ELF-1 (cell line): ENCODE measurements at regions not wholly inside any gene's neighbourhood (a gene's known extent, or its start where the extent isn't known, plus 50 kb on each side); places are given as distances from the start of the nearest gene placed in this dataset.
"Not testable (repeated sequence)": the region's sequence is repeated elsewhere in the genome, so short reads cannot be mapped to it uniquely, and the experiment has no call there.

Source experiments
- DNase-seq: peaks from one replicate; pipeline ENCODE4 v3.0.0-alpha.2; 2016; ENCODE audit warnings: low read depth, low spot score

- not testable (repeated sequence) for DNase-seq
Measured at GRCh38 chr16:72729552-72729951, 318.4 kb downstream of the ZFHX3 start.

- DNase-seq, result no peak
Measured at GRCh38 chr16:72728516-72728915, 319.4 kb downstream of the ZFHX3 start.

GRCh38 chr16:72727565-72727964 lies 320.4 kb downstream of the ZFHX3 start:
- no peak for DNase-seq

DNA sequence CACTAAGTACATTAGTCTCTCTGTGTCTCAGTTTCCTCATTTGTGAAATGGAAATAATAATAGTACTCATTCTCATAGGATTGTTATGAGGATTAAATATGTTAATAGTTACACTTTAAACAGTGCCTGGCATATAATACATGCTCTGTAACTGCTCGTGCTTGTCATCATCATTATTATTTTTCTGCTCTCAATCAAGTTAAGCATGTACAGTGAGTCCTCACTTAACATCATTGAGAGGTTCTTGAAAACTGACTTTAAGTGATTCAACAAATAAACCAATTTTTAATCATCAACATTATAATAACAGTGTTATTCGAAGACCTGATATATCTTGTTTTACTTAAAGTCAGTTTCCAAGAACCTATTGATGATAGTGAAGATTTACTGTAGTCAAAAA lies 322.3 kb downstream of the ZFHX3 start:
- DNase-seq, result no peak

GRCh38 chr16:72723781-72724180 lies 324.1 kb downstream of the ZFHX3 start:
- no peak for DNase-seq

- peak; percentile 71 for DNase-seq
Measured at GRCh38 chr16:72722552-72722951, 325.4 kb downstream of the ZFHX3 start.

DNA sequence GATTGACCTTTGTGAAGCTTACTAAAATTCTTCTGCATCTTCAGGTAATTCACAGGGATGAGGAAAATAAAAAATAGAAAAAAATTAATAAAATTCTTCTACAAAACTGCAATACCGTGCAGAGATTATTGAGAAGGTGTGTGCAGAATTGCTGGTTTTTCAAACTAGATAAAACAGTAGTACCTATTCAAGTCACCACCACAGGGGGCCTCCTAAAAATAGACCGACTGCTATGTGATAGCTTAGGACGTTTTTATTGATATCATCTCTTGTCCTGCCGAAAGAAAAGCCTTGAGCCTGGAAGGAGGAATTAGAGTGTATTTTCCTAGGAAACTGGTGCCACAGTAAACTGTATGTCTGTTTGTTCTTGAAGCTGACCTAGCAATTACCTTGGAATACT lies 325.9 kb downstream of the ZFHX3 start:
- no peak for DNase-seq

DNA sequence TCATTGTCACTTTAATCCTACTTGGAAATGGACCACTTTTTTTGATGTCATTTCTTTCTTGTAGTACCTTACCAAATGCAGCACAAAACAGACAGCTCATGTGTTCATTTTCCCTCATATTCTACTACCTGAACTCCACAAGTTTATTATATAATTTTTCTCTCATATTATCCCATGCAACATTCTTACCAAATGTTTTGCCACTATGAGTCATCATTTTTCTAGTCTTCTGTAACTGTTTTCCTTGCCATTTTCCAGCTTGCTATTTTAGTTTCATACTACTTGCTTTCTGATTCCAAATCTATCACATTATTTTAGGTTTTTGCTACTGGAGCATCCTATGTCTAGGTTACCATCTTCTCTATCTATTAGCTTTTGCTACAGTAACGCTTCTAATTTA lies 332.7 kb downstream of the ZFHX3 start:
- DNase-seq, result no peak

DNA sequence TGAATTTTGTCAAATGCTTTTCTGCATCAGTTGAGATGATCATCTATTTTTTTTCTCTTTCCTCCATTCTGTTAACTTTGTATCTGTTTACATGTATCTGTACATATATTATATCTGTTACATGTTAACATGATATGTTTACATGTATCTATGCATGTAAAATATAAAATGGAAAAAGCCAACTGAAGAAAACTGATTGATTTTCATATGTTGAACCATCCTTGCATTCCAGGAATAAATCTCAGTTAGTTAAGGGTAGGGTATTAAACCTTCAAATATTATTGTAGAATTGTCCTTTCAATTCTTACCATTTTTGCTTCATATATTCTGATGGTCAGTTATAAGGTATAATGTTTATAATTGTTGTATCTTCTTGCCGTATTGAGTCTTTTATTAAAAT lies 336.1 kb downstream of the ZFHX3 start:
- no peak for DNase-seq

DNA sequence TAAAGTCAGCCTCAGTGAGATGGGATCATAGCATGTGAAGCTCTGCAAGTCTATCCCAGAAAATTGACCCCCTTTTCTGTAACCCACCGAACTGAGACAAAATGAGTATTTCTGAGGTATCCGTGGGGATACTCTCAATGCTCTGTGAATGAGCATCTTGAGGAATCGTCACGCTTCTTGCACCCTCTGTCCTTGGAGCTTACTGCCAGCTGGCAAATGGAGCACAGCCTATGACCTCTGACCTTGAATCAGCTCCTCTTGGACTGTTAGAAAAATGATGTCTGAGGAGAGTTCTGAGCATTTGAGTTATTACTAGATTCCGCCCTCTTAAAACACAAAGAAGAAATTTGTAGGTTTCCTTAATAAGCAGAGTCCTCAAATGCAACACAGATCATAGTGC lies 342.1 kb downstream of the ZFHX3 start:
- DNase-seq, result no peak

DNA sequence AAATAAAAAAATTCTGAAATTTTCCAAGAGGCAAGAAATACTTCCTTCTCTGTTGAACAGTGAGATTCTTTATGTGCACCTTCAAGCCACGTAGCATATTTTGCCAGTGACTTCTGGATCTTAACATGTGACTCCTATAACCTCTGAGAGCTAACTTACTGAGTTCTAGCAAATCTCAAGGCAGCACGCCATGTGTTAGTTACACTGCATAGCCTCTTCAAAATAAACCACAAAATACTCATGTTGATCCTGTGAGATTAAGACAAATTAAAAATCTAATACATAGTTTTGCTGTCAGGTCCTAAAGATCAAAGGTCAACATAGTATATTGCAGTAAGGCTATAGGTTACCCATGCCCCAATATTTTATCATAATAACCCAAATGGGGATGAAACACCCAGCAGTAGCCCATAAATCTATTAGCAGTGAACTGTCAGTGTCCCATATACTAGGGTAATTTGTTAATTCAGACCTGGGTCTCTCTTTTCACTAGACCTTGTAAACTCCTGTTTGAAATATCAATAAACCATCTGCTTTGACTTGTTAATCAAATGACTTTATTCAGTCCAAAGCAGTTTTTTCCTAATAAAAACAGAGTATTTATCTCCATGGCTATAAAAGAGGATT lies 343.1 kb downstream of the ZFHX3 start:
- no peak for DNase-seq

- no peak for DNase-seq
Measured at GRCh38 chr16:72689851-72690250, 358.1 kb downstream of the ZFHX3 start.

- DNase-seq, result no peak
Measured at GRCh38 chr16:72680732-72681131, 367.2 kb downstream of the ZFHX3 start.

- DNase-seq, result no peak
Measured at GRCh38 chr16:72679856-72680255, 368.1 kb downstream of the ZFHX3 start.

GRCh38 chr16:72677662-72678447 lies 370.1 kb downstream of the ZFHX3 start:
- DNase-seq, result no peak

GRCh38 chr16:72673118-72673517 lies 374.8 kb downstream of the ZFHX3 start:
- DNase-seq, result no peak

DNA sequence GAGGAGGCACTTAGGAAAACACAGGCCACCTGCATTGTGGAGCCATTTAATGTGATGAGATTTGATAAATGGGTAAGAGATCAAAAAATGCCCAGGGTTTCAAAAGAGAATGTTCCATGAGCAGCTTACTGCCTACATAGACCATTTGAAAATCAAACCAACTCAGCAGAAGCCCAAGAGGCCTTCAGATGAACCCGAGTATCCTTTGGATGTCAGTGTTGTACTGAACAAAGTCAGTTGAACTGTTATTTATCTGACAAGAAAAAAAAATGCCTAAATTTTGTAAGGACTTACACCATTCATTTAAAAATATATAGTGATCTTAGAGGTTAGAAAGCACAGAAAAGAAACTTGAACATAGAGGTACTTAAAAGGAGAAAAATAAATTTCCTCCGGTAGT lies 381.7 kb downstream of the ZFHX3 start:
- no peak for DNase-seq

GRCh38 chr16:72665701-72666100 lies 382.2 kb downstream of the ZFHX3 start:
- no peak for DNase-seq

GRCh38 chr16:72664509-72665408 lies 383.2 kb downstream of the ZFHX3 start:
- peak; percentile 98 for DNase-seq

DNA sequence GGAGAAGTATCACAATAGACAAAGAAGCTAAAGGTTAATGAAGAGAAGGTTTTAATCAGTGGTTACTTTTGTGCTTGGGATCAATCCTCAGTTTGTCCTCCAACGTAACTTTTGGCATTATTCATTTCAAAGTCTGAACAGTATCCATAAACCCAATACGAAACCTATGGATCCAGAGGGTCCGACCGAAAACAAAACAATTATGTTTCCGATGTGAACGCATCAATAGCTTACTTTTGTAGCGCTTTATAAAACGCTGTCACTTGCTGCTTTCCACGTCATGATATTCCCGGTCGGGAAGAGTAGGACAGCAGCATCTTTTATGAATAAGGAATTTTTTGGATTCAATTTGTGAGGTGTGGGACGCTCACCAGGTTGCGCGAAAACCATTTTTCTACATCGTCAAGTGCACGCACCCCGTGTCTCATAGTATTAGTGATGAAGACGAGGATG lies 383.8 kb downstream of the ZFHX3 start:
- no peak for DNase-seq

- DNase-seq, result no peak
Measured at GRCh38 chr16:72658888-72659717, 388.8 kb downstream of the ZFHX3 start.
